ENCODE measurements at regions not wholly inside any gene's neighbourhood (a gene's known extent, or its start where the extent isn't known, plus 50 kb on each side); places are given as distances from the start of the nearest gene placed in this dataset.

- intact Hi-C loops (cut with DNase I, micrococcal nuclease), result no loop called here
- ATAC-seq (no peak), DNase-seq (no peak)
- no peaks in the 10 kb centered on the region for H3K9me3 ChIP-seq
- H3K4me3 ChIP-seq, result no peak overlapping the region
- no peaks in the 10 kb centered on the region for H3K36me3 ChIP-seq (ENCODE audit: low read depth)
- no peaks in the 10 kb centered on the region for H3K4me1 ChIP-seq (ENCODE audit: low read depth)
- TF ChIP-seq CTCF (IDR thresholded peaks at IDR 0.05), result no peak
Observed at GRCh38 chr11:87397011-87397865, 359.5 kb downstream of the TMEM135 start.

GRCh38 chr11:87394924-87395323 lies 357.2 kb downstream of the TMEM135 start:
- ATAC-seq (no peak), DNase-seq (no peak)
- no peak overlapping the region for H3K4me3 ChIP-seq
- no peaks in the 10 kb centered on the region for H3K9me3 ChIP-seq
- no peak for TF ChIP-seq CTCF (IDR thresholded peaks at IDR 0.05)
- H3K4me1 ChIP-seq (ENCODE audit: low read depth), result no peaks in the 10 kb centered on the region
- no peaks in the 10 kb centered on the region for H3K36me3 ChIP-seq (ENCODE audit: low read depth)
- intact Hi-C loops (cut with DNase I, micrococcal nuclease), result no loop called here

GRCh38 chr11:87392665-87393064 lies 354.9 kb downstream of the TMEM135 start:
- TF ChIP-seq CTCF (IDR thresholded peaks at IDR 0.05), result no peak
- Histone ChIP-seq H3K36me3 (ENCODE audit: low read depth) (no peaks in the 10 kb centered on the region), H3K4me3 (no peak overlapping the region), H3K4me1 (ENCODE audit: low read depth) (no peaks in the 10 kb centered on the region), H3K9me3 (no peaks in the 10 kb centered on the region)
- intact Hi-C loops (cut with DNase I, micrococcal nuclease), result no loop called here
- no peak for DNase-seq
- no peak for ATAC-seq

GRCh38 chr11:87391496-87391895 lies 353.8 kb downstream of the TMEM135 start:
- H3K36me3 ChIP-seq (ENCODE audit: low read depth), result no peaks in the 10 kb centered on the region
- intact Hi-C loops (cut with DNase I, micrococcal nuclease), result no loop called here
- H3K4me1 ChIP-seq (ENCODE audit: low read depth), result no peaks in the 10 kb centered on the region
- TF ChIP-seq CTCF (IDR thresholded peaks at IDR 0.05), result no peak
- no peak for DNase-seq
- H3K9me3 ChIP-seq, result peaks cover 1% of the 10 kb centered on the region
- no peak overlapping the region for H3K4me3 ChIP-seq
- ATAC-seq, result no peak

- intact Hi-C loops (cut with DNase I, micrococcal nuclease), result no loop called here
- DNase-seq (no peak), ATAC-seq (no peak)
Observed at GRCh38 chr11:87384078-87384729, 346.5 kb downstream of the TMEM135 start.

More at GRCh38 chr11:87384078-87384729, 346.5 kb downstream of the TMEM135 start:
- H3K9me3 ChIP-seq, result peaks cover 7% of the 10 kb centered on the region
- H3K36me3 ChIP-seq (ENCODE audit: low read depth), result no peaks in the 10 kb centered on the region
- H3K4me1 ChIP-seq (ENCODE audit: low read depth), result no peaks in the 10 kb centered on the region
- no peak for TF ChIP-seq CTCF (IDR thresholded peaks at IDR 0.05)
- H3K4me3 ChIP-seq, result no peak overlapping the region
